ENCODE measurements at regions not wholly inside any gene's neighbourhood (a gene's known extent, or its start where the extent isn't known, plus 50 kb on each side); places are given as distances from the start of the nearest gene placed in this dataset.
"Not testable (repeated sequence)": the region's sequence is repeated elsewhere in the genome, so short reads cannot be mapped to it uniquely, and the experiment has no call there.

- DNase-seq (ENCODE audit: insufficient read length, low spot score) (no peak), FAIRE-seq (no peak)
- TF ChIP-seq POU2F2 (IDR thresholded peaks at IDR 0.05; ENCODE audit: low read depth, low read length) (no peak), PAX5 (IDR thresholded peaks at IDR 0.05; ENCODE audit: insufficient read depth, low read length, severe bottlenecking) (no peak), TAF1 (IDR thresholded peaks at IDR 0.05; ENCODE audit: low read depth, low read length) (no peak), POLR2A (IDR thresholded peaks at IDR 0.05; ENCODE audit: low read depth, low read length) (no peak), POLR2AphosphoS5 (IDR thresholded peaks at IDR 0.05; ENCODE audit: low read depth, low read length) (no peak), SPI1 (IDR thresholded peaks at IDR 0.05; ENCODE audit: low read depth, low read length) (no peak)
Observed at GRCh38 chr12:19998411-19998810, 369.9 kb upstream of the PDE3A start.

GRCh38 chr12:19998961-19999804 is 369.2 kb upstream of the PDE3A start:
- no peak for DNase-seq (ENCODE audit: insufficient read length, low spot score)
- FAIRE-seq: no peak
- TF ChIP-seq PAX5 (IDR thresholded peaks at IDR 0.05; ENCODE audit: insufficient read depth, low read length, severe bottlenecking) (no peak), POLR2A (IDR thresholded peaks at IDR 0.05; ENCODE audit: low read depth, low read length) (no peak), POU2F2 (IDR thresholded peaks at IDR 0.05; ENCODE audit: low read depth, low read length) (no peak), POLR2AphosphoS5 (IDR thresholded peaks at IDR 0.05; ENCODE audit: low read depth, low read length) (no peak), TAF1 (IDR thresholded peaks at IDR 0.05; ENCODE audit: low read depth, low read length) (no peak), SPI1 (IDR thresholded peaks at IDR 0.05; ENCODE audit: low read depth, low read length) (no peak)

- FAIRE-seq: no peak
- DNase-seq (ENCODE audit: insufficient read length, low spot score): no peak
- TF ChIP-seq POLR2A (IDR thresholded peaks at IDR 0.05; ENCODE audit: low read depth, low read length): no peak
- TF ChIP-seq POU2F2 (IDR thresholded peaks at IDR 0.05; ENCODE audit: low read depth, low read length): no peak
- TF ChIP-seq PAX5 (IDR thresholded peaks at IDR 0.05; ENCODE audit: insufficient read depth, low read length, severe bottlenecking): no peak
- no peak for TF ChIP-seq POLR2AphosphoS5 (IDR thresholded peaks at IDR 0.05; ENCODE audit: low read depth, low read length)
- no peak for TF ChIP-seq SPI1 (IDR thresholded peaks at IDR 0.05; ENCODE audit: low read depth, low read length)
- TF ChIP-seq TAF1 (IDR thresholded peaks at IDR 0.05; ENCODE audit: low read depth, low read length): no peak
Observed at GRCh38 chr12:19999805-20000138, 368.6 kb upstream of the PDE3A start.

GRCh38 chr12:20000229-20000849 is 368.0 kb upstream of the PDE3A start:
- TF ChIP-seq POLR2AphosphoS5 (IDR thresholded peaks at IDR 0.05; ENCODE audit: low read depth, low read length) (no peak), SPI1 (IDR thresholded peaks at IDR 0.05; ENCODE audit: low read depth, low read length) (no peak), POU2F2 (IDR thresholded peaks at IDR 0.05; ENCODE audit: low read depth, low read length) (no peak), PAX5 (IDR thresholded peaks at IDR 0.05; ENCODE audit: insufficient read depth, low read length, severe bottlenecking) (no peak), POLR2A (IDR thresholded peaks at IDR 0.05; ENCODE audit: low read depth, low read length) (no peak), TAF1 (IDR thresholded peaks at IDR 0.05; ENCODE audit: low read depth, low read length) (no peak)
- DNase-seq (ENCODE audit: insufficient read length, low spot score) (no peak), FAIRE-seq (no peak)

- TF ChIP-seq PAX5 (IDR thresholded peaks at IDR 0.05; ENCODE audit: insufficient read depth, low read length, severe bottlenecking) (no peak), TAF1 (IDR thresholded peaks at IDR 0.05; ENCODE audit: low read depth, low read length) (no peak), POU2F2 (IDR thresholded peaks at IDR 0.05; ENCODE audit: low read depth, low read length) (no peak), POLR2AphosphoS5 (IDR thresholded peaks at IDR 0.05; ENCODE audit: low read depth, low read length) (no peak), SPI1 (IDR thresholded peaks at IDR 0.05; ENCODE audit: low read depth, low read length) (no peak)
- FAIRE-seq (no peak), DNase-seq (ENCODE audit: insufficient read length, low spot score) (no peak)
Observed at GRCh38 chr12:20003252-20003651, 365.1 kb upstream of the PDE3A start.

GRCh38 chr12:20004952-20005351 is 363.4 kb upstream of the PDE3A start:
- DNase-seq (ENCODE audit: insufficient read length, low spot score) (no peak), FAIRE-seq (no peak)
- TF ChIP-seq POLR2A (IDR thresholded peaks at IDR 0.05; ENCODE audit: low read depth, low read length): no peak
- no peak for TF ChIP-seq SPI1 (IDR thresholded peaks at IDR 0.05; ENCODE audit: low read depth, low read length)
- TF ChIP-seq PAX5 (IDR thresholded peaks at IDR 0.05; ENCODE audit: insufficient read depth, low read length, severe bottlenecking): no peak
- no peak for TF ChIP-seq POU2F2 (IDR thresholded peaks at IDR 0.05; ENCODE audit: low read depth, low read length)
- no peak for TF ChIP-seq POLR2AphosphoS5 (IDR thresholded peaks at IDR 0.05; ENCODE audit: low read depth, low read length)
- TF ChIP-seq TAF1 (IDR thresholded peaks at IDR 0.05; ENCODE audit: low read depth, low read length): no peak

- DNase-seq (ENCODE audit: insufficient read length, low spot score) (no peak), FAIRE-seq (no peak)
- TF ChIP-seq POU2F2 (IDR thresholded peaks at IDR 0.05; ENCODE audit: low read depth, low read length) (no peak), POLR2A (IDR thresholded peaks at IDR 0.05; ENCODE audit: low read depth, low read length) (no peak), TAF1 (IDR thresholded peaks at IDR 0.05; ENCODE audit: low read depth, low read length) (no peak), POLR2AphosphoS5 (IDR thresholded peaks at IDR 0.05; ENCODE audit: low read depth, low read length) (no peak), SPI1 (IDR thresholded peaks at IDR 0.05; ENCODE audit: low read depth, low read length) (no peak), PAX5 (IDR thresholded peaks at IDR 0.05; ENCODE audit: insufficient read depth, low read length, severe bottlenecking) (no peak)
Observed at GRCh38 chr12:20006871-20007730, 361.2 kb upstream of the PDE3A start.

- DNase-seq (ENCODE audit: insufficient read length, low spot score); FAIRE-seq: not testable (repeated sequence)
Observed at GRCh38 chr12:20009965-20010364, 358.4 kb upstream of the PDE3A start.

GRCh38 chr12:20011200-20011599 is 357.1 kb upstream of the PDE3A start:
- no peak for TF ChIP-seq POU2F2 (IDR thresholded peaks at IDR 0.05; ENCODE audit: low read depth, low read length)
- TF ChIP-seq SPI1 (IDR thresholded peaks at IDR 0.05; ENCODE audit: low read depth, low read length): no peak
- TF ChIP-seq TAF1 (IDR thresholded peaks at IDR 0.05; ENCODE audit: low read depth, low read length): no peak
- no peak for TF ChIP-seq POLR2A (IDR thresholded peaks at IDR 0.05; ENCODE audit: low read depth, low read length)
- TF ChIP-seq POLR2AphosphoS5 (IDR thresholded peaks at IDR 0.05; ENCODE audit: low read depth, low read length): no peak
- TF ChIP-seq PAX5 (IDR thresholded peaks at IDR 0.05; ENCODE audit: insufficient read depth, low read length, severe bottlenecking): no peak
- DNase-seq (ENCODE audit: insufficient read length, low spot score) (no peak), FAIRE-seq (no peak)

Data from GM12891 (cell line).